Stimulated activated CD4-positive, alpha-beta T cell treated with anti-CD3 and anti-CD28 coated beads, Interleukin-1b, Interleukin-23, amount 100 ng/mL, for 4 hours (primary cell): ENCODE measurements at regions not wholly inside any gene's neighbourhood (a gene's known extent, or its start where the extent isn't known, plus 50 kb on each side); places are given as distances from the start of the nearest gene placed in this dataset.

ENCODE experiments used
- DNase-seq, 2 donors: peaks; one replicate each; pipeline ENCODE4 v3.0.0-alpha.2; 2020; ENCODE audit warnings: low read depth in 2 of 2

- DNase-seq = no peak
Measured at GRCh38 chr15:39333896-39334295, 247.0 kb upstream of the THBS1 start.

- no peak for DNase-seq
Measured at GRCh38 chr15:39336926-39337325, 244.0 kb upstream of the THBS1 start.

GRCh38 chr15:39338251-39338650 is 242.6 kb upstream of the THBS1 start:
- DNase-seq = no peak

- DNase-seq = no peak
Measured at GRCh38 chr15:39340903-39341645, 239.8 kb upstream of the THBS1 start.

GRCh38 chr15:39344662-39345141 is 236.2 kb upstream of the THBS1 start:
- no peak for DNase-seq

GRCh38 chr15:39345176-39345575 is 235.7 kb upstream of the THBS1 start:
- DNase-seq = no peak

- DNase-seq = no peak
Measured at GRCh38 chr15:39347453-39347852, 233.4 kb upstream of the THBS1 start.

GRCh38 chr15:39350785-39351184 is 230.1 kb upstream of the THBS1 start:
- no peak for DNase-seq

GRCh38 chr15:39354189-39354588 is 226.7 kb upstream of the THBS1 start:
- no peak for DNase-seq

GRCh38 chr15:39357480-39358268 is 223.2 kb upstream of the THBS1 start:
- no peak for DNase-seq

GRCh38 chr15:39358441-39359041 is 222.3 kb upstream of the THBS1 start:
- DNase-seq = no peak

GRCh38 chr15:39359771-39360170 is 221.1 kb upstream of the THBS1 start:
- no peak for DNase-seq

GRCh38 chr15:39360452-39360851 is 220.4 kb upstream of the THBS1 start:
- DNase-seq = no peak

GRCh38 chr15:39361497-39361896 is 219.4 kb upstream of the THBS1 start:
- no peak for DNase-seq

- DNase-seq = no peak
Measured at GRCh38 chr15:39362821-39363561, 217.9 kb upstream of the THBS1 start.

GRCh38 chr15:39363761-39364586 is 216.9 kb upstream of the THBS1 start:
- DNase-seq = no peak

- no peak for DNase-seq
Measured at GRCh38 chr15:39364721-39365120, 216.2 kb upstream of the THBS1 start.

- no peak for DNase-seq
Measured at GRCh38 chr15:39365161-39365560, 215.7 kb upstream of the THBS1 start.

GRCh38 chr15:39365873-39366272 is 215.0 kb upstream of the THBS1 start:
- DNase-seq = no peak

GRCh38 chr15:39367596-39367995 is 213.3 kb upstream of the THBS1 start:
- DNase-seq = no peak

- no peak for DNase-seq
Measured at GRCh38 chr15:39369768-39370167, 211.1 kb upstream of the THBS1 start.
